Kidney (tissue), 13 donors: ENCODE measurements at regions not wholly inside any gene's neighbourhood (a gene's known extent, or its start where the extent isn't known, plus 50 kb on each side); places are given as distances from the start of the nearest gene placed in this dataset.

ENCODE experiments used
- DNase-seq, 5 donors: peaks; one replicate each; pipeline ENCODE4 v3.0.0-alpha.2; 2013 to 2020
- FAIRE-seq: peaks from 2 replicates; lab custom pipeline; 2012; peaks lifted over from hg19 to GRCh38; lab: Jason Lieb, UNC
- H3K27ac ChIP-seq, 2 donors: one replicate each; pipeline ENCODE4 v1.7.0; 2013; ENCODE audit warnings: low read depth in 2 of 2, low read length in 2 of 2, inconsistent platforms in 1 of 2
- H3K27me3 ChIP-seq: one replicate; pipeline ENCODE4 v1.7.1; 2013; ENCODE audit warnings: low read length, inconsistent platforms; ENCODE audit not compliant: control insufficient read depth, insufficient read depth
- H3K36me3 ChIP-seq, 3 donors: one replicate each; pipeline versions ENCODE4 v1.7.0 to v1.7.1; 2013; ENCODE audit warnings: low read length in 3 of 3, control low read depth in 1 of 3, inconsistent platforms in 1 of 3; ENCODE audit not compliant: insufficient read depth in 3 of 3, control insufficient read depth in 2 of 3
- H3K4me1 ChIP-seq, 3 donors: one replicate each; pipeline versions ENCODE4 v1.7.0 to v1.7.1; 2013; ENCODE audit warnings: low read length in 3 of 3, inconsistent platforms in 1 of 3, low read depth in 1 of 3; ENCODE audit not compliant: control insufficient read depth in 2 of 3, insufficient read depth in 2 of 3
- H3K4me3 ChIP-seq, 3 donors: one replicate each; pipeline versions ENCODE4 v1.7.0 to v1.8.1; 2013; ENCODE audit warnings: low read length in 3 of 3, control low read depth in 1 of 3, inconsistent platforms in 1 of 3
- H3K9ac ChIP-seq, 3 donors: one replicate each; pipeline versions ENCODE4 v1.7.0 to v1.7.1; 2013; ENCODE audit warnings: low read length in 3 of 3, control low read depth in 1 of 3, inconsistent platforms in 1 of 3
- H3K9me3 ChIP-seq, 3 donors: one replicate each; pipeline versions ENCODE4 v1.7.0 to v1.7.1; 2013; ENCODE audit warnings: low read length in 3 of 3, control low read depth in 1 of 3, inconsistent platforms in 1 of 3; ENCODE audit not compliant: control insufficient read depth in 2 of 3, insufficient read depth in 1 of 3
- intact Hi-C: fragments of 100-400 bp; cut with DNase I; formaldehyde crosslinking; loops from one replicate; pipeline ENCODE4 v1.11.1; 2022
- TF ChIP-seq, protein P1 (sequence below): IDR thresholded peaks from 3 replicates; pipeline ENCODE4 v1.5.1; 2012; ENCODE audit warnings: mild to moderate bottlenecking, moderate library complexity, borderline replicate concordance; ENCODE audit not compliant: insufficient read depth; ENCODE audit errors: extremely low read depth
- donor health status: control.
- donor health status: control.
- donor health status: control.
- donor health status: control.
- donor health status: control.
- donor health status: DM: yes; HTN: yes; CAD: no.
- donor health status: Normal renal cell carcinoma (clear cell type).

GRCh38 chr4:123218981-123219380 lies 177.6 kb upstream of the SPRY1 start:
- no peaks in the 10 kb centered on the region for H3K9me3 ChIP-seq
- no peak overlapping the region for H3K4me3 ChIP-seq
- intact Hi-C loops = no loop called here
- no peak overlapping the region for H3K27ac ChIP-seq
- H3K27me3 ChIP-seq = no peaks in the 10 kb centered on the region
- DNase-seq = no peak
- H3K9ac ChIP-seq = no peak overlapping the region
- H3K4me1 ChIP-seq = no peaks in the 10 kb centered on the region
- TF ChIP-seq, protein P1, sequence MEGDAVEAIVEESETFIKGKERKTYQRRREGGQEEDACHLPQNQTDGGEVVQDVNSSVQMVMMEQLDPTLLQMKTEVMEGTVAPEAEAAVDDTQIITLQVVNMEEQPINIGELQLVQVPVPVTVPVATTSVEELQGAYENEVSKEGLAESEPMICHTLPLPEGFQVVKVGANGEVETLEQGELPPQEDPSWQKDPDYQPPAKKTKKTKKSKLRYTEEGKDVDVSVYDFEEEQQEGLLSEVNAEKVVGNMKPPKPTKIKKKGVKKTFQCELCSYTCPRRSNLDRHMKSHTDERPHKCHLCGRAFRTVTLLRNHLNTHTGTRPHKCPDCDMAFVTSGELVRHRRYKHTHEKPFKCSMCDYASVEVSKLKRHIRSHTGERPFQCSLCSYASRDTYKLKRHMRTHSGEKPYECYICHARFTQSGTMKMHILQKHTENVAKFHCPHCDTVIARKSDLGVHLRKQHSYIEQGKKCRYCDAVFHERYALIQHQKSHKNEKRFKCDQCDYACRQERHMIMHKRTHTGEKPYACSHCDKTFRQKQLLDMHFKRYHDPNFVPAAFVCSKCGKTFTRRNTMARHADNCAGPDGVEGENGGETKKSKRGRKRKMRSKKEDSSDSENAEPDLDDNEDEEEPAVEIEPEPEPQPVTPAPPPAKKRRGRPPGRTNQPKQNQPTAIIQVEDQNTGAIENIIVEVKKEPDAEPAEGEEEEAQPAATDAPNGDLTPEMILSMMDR = no peak
- FAIRE-seq = no peak
- H3K36me3 ChIP-seq = no peaks in the 10 kb centered on the region

- DNase-seq (no peak), FAIRE-seq (no peak)
- intact Hi-C loops = no loop called here
Measured at GRCh38 chr4:123229286-123229685, 167.3 kb upstream of the SPRY1 start.

GRCh38 chr4:123230061-123230460 lies 166.5 kb upstream of the SPRY1 start:
- intact Hi-C loops = no loop called here
- DNase-seq (no peak), FAIRE-seq (no peak)
- Histone ChIP-seq H3K4me1 (no peaks in the 10 kb centered on the region), H3K4me3 (no peak overlapping the region), H3K27me3 (no peaks in the 10 kb centered on the region), H3K9me3 (no peaks in the 10 kb centered on the region), H3K27ac (no peak overlapping the region), H3K9ac (no peak overlapping the region), H3K36me3 (no peaks in the 10 kb centered on the region)
- TF ChIP-seq, protein P1 = no peak

More at GRCh38 chr4:123229286-123229685, 167.3 kb upstream of the SPRY1 start:
- Histone ChIP-seq H3K27ac (no peak overlapping the region), H3K36me3 (no peaks in the 10 kb centered on the region), H3K4me3 (no peak overlapping the region), H3K9me3 (no peaks in the 10 kb centered on the region), H3K9ac (no peak overlapping the region), H3K4me1 (no peaks in the 10 kb centered on the region), H3K27me3 (no peaks in the 10 kb centered on the region)
- TF ChIP-seq, protein P1 = no peak

- no peak for DNase-seq
Measured at GRCh38 chr4:123232439-123232838, 164.2 kb upstream of the SPRY1 start.

More at GRCh38 chr4:123232439-123232838, 164.2 kb upstream of the SPRY1 start:
- Histone ChIP-seq H3K4me3 (no peak overlapping the region), H3K9me3 (no peaks in the 10 kb centered on the region), H3K4me1 (no peaks in the 10 kb centered on the region), H3K36me3 (no peaks in the 10 kb centered on the region), H3K27me3 (no peaks in the 10 kb centered on the region), H3K9ac (no peak overlapping the region), H3K27ac (no peak overlapping the region)
- FAIRE-seq = no peak
- TF ChIP-seq, protein P1 = no peak
- intact Hi-C loops = no loop called here
